ENCODE measurements at regions not wholly inside any gene's neighbourhood (a gene's known extent, or its start where the extent isn't known, plus 50 kb on each side); places are given as distances from the start of the nearest gene placed in this dataset.

GRCh38 chr1:56442290-56442877 lies 137.0 kb downstream of the PLPP3 start:
- DNase-seq (ENCODE audit: low spot score): no peak
- intact Hi-C loops (cut with DNase I): no loop called here

GRCh38 chr1:56441601-56442000 lies 137.8 kb downstream of the PLPP3 start:
- intact Hi-C loops (cut with DNase I): no loop called here
- DNase-seq (ENCODE audit: low spot score): no peak

- intact Hi-C loops (cut with DNase I): loop anchor here (5.0 kb wide), 1 partner anchor 68 kb away; no protein-coding TSS in a partner anchor
- DNase-seq (ENCODE audit: low spot score): no peak
Measured at GRCh38 chr1:56439610-56440264, 139.6 kb downstream of the PLPP3 start.

- intact Hi-C loops (cut with DNase I): loop anchor here (5.0 kb wide), 1 partner anchor 68 kb away; no protein-coding TSS in a partner anchor
- DNase-seq (ENCODE audit: low spot score): no peak
Measured at GRCh38 chr1:56438901-56439551, 140.3 kb downstream of the PLPP3 start.

GRCh38 chr1:56437959-56438358 lies 141.4 kb downstream of the PLPP3 start:
- no peak for DNase-seq (ENCODE audit: low spot score)
- intact Hi-C loops (cut with DNase I): loop anchor here (5.0 kb wide), 1 partner anchor 69 kb away; no protein-coding TSS in a partner anchor

GRCh38 chr1:56436912-56437417 lies 142.4 kb downstream of the PLPP3 start:
- intact Hi-C loops (cut with DNase I): loop anchor here (5.0 kb wide), 1 partner anchor 70 kb away; no protein-coding TSS in a partner anchor
- DNase-seq (ENCODE audit: low spot score): no peak

- DNase-seq (ENCODE audit: low spot score): no peak
- intact Hi-C loops (cut with DNase I): loop anchor here (5.0 kb wide), 1 partner anchor 71 kb away; no protein-coding TSS in a partner anchor
Measured at GRCh38 chr1:56436296-56436695, 143.1 kb downstream of the PLPP3 start.

- intact Hi-C loops (cut with DNase I): loop anchor here (5.0 kb wide), 1 partner anchor 72 kb away; no protein-coding TSS in a partner anchor
Measured at GRCh38 chr1:56435434-56436262, 143.7 kb downstream of the PLPP3 start.

GRCh38 chr1:56434740-56435139 lies 144.6 kb downstream of the PLPP3 start:
- intact Hi-C loops (cut with DNase I): loop anchor here (5.0 kb wide), 2 partner anchors 73 to 128 kb away; no protein-coding TSS in a partner anchor
- no peak for DNase-seq (ENCODE audit: low spot score)

More at GRCh38 chr1:56435434-56436262, 143.7 kb downstream of the PLPP3 start:
- no peak for DNase-seq (ENCODE audit: low spot score)

- intact Hi-C loops (cut with DNase I): loop anchor here (5.0 kb wide), 1 partner anchor 128 kb away; no protein-coding TSS in a partner anchor
- DNase-seq (ENCODE audit: low spot score): no peak
Measured at GRCh38 chr1:56434025-56434424, 145.3 kb downstream of the PLPP3 start.

GRCh38 chr1:56433056-56433577 lies 146.2 kb downstream of the PLPP3 start:
- no peak for DNase-seq (ENCODE audit: low spot score)
- intact Hi-C loops (cut with DNase I): loop anchor here (5.0 kb wide), 1 partner anchor 129 kb away; no protein-coding TSS in a partner anchor

- intact Hi-C loops (cut with DNase I): loop anchor here (5.0 kb wide), 1 partner anchor 130 kb away; no protein-coding TSS in a partner anchor
- DNase-seq (ENCODE audit: low spot score): no peak
Measured at GRCh38 chr1:56432166-56432971, 147.0 kb downstream of the PLPP3 start.

- intact Hi-C loops (cut with DNase I): loop anchor here (5.0 kb wide), 1 partner anchor 132 kb away; no protein-coding TSS in a partner anchor
- DNase-seq (ENCODE audit: low spot score): no peak
Measured at GRCh38 chr1:56430141-56430839, 149.1 kb downstream of the PLPP3 start.

- intact Hi-C loops (cut with DNase I): loop anchor here (5.0 kb wide), 1 partner anchor 52 kb away; no protein-coding TSS in a partner anchor
- DNase-seq (ENCODE audit: low spot score): no peak
Measured at GRCh38 chr1:56429288-56429687, 150.1 kb downstream of the PLPP3 start.

- no peak for DNase-seq (ENCODE audit: low spot score)
- intact Hi-C loops (cut with DNase I): loop anchor here (5.0 kb wide), 1 partner anchor 49 kb away; no protein-coding TSS in a partner anchor
Measured at GRCh38 chr1:56426587-56427381, 152.6 kb downstream of the PLPP3 start.

- intact Hi-C loops (cut with DNase I): loop anchor here (5.0 kb wide), 1 partner anchor 48 kb away; no protein-coding TSS in a partner anchor
- DNase-seq (ENCODE audit: low spot score): no peak
Measured at GRCh38 chr1:56425494-56426037, 153.8 kb downstream of the PLPP3 start.

Data from cardiac septum (tissue), 1 donor.